ENCODE measurements at regions not wholly inside any gene's neighbourhood (a gene's known extent, or its start where the extent isn't known, plus 50 kb on each side); places are given as distances from the start of the nearest gene placed in this dataset.
"Not testable (repeated sequence)": the region's sequence is repeated elsewhere in the genome, so short reads cannot be mapped to it uniquely, and the experiment has no call there.

- TF ChIP-seq EZH2phosphoT487 (conservative IDR thresholded peaks at IDR 0.05; ENCODE audit: low read length) = not testable (repeated sequence)
- TF ChIP-seq, protein P1, sequence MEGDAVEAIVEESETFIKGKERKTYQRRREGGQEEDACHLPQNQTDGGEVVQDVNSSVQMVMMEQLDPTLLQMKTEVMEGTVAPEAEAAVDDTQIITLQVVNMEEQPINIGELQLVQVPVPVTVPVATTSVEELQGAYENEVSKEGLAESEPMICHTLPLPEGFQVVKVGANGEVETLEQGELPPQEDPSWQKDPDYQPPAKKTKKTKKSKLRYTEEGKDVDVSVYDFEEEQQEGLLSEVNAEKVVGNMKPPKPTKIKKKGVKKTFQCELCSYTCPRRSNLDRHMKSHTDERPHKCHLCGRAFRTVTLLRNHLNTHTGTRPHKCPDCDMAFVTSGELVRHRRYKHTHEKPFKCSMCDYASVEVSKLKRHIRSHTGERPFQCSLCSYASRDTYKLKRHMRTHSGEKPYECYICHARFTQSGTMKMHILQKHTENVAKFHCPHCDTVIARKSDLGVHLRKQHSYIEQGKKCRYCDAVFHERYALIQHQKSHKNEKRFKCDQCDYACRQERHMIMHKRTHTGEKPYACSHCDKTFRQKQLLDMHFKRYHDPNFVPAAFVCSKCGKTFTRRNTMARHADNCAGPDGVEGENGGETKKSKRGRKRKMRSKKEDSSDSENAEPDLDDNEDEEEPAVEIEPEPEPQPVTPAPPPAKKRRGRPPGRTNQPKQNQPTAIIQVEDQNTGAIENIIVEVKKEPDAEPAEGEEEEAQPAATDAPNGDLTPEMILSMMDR (IDR thresholded peaks at IDR 0.05; ENCODE audit: insufficient read depth, low read length, poor library complexity, severe bottlenecking) = not testable (repeated sequence)
Observed at GRCh38 chr10:46650967-46651366, 72.0 kb downstream of the SYT15 start.
